ENCODE measurements at regions not wholly inside any gene's neighbourhood (a gene's known extent, or its start where the extent isn't known, plus 50 kb on each side); places are given as distances from the start of the nearest gene placed in this dataset.

DNA sequence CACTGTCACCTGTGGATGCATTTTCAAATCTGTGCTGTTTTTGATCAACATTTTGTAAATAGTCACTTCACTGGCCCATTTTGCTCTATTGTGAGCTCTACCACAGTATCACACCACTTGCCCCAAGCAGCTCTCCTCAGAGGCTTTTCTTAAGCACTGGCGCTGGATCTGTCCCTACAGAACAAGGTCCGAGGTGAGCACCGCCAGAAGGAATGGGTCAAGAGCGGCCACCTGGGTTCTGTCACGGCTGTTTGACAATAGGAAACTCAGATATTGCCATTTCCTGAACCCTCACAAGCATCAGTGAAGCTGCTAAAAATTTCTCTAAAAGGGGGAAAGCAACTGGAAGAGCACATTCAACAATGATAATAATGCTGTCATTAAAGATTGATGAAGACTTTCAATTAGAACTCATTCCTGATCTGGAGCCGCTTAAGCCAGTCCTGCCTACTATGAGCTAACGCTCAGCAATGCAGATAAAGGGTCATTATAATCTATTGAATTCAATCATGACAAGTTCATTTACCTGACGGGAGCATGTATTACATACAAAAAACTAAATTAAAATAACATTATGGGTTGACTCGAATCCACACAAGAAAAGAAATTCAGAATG is 514.0 kb downstream of the GALR1 start:
- no peak for DNase-seq

DNA sequence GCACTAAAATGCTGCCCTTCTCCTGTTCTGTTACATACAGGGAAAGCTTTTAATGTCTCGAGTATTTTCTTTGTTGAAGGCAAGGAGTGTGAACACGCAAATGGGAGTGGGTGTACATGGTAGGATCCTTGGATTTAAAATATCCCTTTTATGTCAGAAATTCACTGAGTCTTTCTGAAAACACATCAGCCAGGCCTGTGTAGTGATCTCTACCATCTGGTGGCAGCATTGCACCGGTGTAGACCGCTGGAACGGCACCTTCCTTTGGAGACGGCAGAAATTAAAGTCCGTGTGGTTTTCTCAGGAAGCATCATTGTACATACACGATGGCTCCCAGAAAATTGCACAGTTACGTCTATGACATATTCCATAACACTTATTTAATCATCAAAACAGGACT is 515.8 kb downstream of the GALR1 start:
- DNase-seq: no peak

DNA sequence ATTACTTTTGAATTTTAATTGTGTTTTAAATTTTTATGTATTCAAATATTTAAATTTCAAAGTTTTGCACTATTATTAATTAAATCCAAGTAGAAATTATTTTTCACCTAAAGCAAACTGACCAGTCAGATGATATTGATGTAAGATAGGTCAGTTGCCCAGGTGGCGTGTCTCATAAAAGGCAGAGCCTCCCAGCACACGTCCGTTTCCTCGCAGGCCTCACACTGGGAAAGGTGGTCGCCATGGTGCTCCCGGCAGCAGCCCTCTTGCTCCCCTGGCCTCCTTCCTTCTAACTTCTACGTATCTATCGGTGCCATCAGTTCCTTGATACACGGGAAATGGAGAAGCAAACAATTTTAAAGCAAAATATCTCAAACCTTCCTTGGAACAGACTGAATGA is 516.8 kb downstream of the GALR1 start:
- DNase-seq: no peak

DNA sequence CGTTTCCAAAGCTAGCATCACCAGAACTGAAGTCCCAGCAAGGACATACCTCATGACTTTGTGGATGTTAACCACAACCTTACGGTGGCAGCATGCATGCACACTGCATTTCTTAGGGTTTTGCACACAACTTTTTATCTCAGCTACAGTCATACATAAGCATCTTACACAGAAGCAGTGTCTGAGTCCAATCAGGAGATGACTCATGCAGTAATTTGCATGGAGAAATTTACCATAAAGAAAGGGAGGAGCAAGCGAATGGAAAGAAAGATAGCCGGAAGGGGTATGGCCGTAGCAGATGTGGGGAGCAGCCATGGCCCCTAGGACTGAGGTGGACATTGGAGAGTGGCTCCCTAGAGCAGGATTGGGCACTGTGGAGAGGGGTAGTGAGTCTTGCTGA is 522.5 kb downstream of the GALR1 start:
- DNase-seq: no peak

DNA sequence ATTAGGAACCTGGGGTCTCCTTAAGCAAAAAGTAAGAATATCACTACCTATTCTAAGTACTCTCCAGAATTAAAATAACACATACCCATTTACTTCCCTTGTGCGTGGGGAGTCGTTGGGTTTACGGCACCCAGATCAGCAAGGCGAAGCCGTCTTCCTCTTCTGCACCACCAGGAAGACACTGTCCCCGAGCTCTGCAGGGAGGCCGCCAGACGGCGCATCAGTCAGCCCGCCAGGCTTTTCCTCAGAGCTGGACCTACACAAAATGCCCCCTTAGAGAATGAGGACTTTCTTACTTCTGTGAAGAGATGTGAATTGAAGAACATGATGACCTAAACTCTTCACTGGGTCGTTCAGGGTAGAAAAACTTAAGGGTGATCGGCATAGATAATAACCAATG is 526.5 kb downstream of the GALR1 start:
- DNase-seq: no peak

DNA sequence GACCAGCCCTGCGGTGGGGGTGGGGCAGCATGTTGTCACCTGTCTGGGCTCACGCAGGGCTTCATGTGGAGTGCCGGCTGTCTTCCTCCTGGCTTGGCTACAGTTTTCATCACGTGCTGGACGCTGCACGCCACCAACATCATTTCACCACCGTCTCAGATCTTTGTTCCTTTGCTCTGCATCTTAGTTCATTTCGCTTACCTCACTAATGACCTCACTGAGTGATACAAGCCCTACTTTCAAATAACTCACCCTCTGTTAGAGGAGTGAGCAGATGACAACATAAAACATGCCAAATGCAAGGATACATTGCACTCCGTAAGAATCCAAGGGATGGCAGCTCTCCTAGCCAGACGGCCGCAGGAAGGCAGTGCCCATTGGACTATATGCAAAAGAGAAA is 527.5 kb downstream of the GALR1 start:
- DNase-seq: no peak

DNA sequence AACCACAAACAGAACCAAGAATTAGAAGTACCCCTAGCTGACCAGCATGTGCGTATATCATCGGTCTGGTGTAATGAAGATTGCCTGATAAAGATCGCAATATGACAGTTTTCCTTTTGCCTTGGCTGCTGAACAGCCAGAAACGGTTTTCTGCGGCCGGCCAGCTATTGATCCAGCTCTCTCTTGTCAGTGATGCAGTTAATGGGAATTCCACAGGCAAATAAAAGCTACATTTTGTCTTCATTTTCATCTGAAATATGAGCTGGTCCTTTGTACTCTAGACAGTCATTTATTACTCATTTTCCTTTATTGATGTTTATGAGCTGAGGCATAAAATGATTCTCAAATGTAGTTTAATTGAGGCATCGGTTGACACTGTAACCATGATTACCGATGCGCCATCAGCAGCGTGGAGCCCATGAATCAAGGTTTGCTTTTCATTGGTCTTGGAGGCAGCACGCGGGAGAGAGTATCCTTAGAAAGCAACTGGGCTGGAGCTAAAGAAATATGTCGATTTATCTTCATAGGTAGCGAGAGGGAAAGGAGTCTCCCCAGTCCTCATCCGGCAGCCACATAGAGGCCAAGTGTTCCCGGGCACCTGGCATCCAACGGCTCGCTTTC is 535.2 kb downstream of the GALR1 start:
- DNase-seq: no peak

DNA sequence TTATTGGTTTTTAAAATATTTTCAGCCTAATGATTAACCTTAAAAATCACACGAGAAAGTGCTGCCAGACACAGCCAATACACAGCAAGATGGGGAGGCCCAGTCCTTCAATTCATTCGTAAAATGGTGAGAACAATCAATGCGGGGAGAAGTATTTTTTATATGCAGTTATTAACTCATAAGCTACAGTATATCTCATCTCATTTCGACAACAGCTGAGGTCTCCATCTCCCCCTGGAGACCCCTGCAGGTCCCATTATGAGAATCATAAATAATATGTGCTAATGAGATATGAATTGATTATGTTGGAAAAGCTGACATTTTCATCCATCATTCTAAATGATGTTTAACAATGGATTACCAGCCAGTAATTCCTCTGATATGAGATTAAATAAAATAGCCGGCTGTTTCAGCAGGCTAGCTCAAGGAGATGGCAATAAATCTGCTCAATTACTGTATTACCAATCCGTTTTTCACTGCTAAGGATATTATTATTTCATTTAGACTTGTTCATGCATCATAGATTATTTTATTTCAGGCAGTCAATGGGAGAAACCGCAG is 535.8 kb downstream of the GALR1 start:
- no peak for DNase-seq

DNA sequence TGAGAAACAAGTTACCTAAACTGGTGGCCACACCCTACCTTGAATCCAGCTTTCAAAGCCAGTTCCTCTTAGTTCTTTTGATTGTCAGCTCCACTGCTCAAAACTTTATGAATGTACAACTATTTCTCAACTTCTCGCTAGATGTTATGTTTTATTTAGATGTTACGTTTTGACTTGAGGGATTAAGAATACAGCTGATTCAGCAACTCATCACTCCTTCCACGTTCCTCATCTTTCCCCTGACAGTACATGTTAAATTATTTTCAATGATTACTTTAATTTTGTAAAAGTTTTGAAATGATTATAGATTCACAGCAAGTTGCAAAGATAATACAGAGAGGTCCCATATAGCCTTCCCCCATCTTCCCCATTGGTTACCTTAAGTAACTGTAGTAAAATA is 553.4 kb downstream of the GALR1 start:
- no peak for DNase-seq

DNA sequence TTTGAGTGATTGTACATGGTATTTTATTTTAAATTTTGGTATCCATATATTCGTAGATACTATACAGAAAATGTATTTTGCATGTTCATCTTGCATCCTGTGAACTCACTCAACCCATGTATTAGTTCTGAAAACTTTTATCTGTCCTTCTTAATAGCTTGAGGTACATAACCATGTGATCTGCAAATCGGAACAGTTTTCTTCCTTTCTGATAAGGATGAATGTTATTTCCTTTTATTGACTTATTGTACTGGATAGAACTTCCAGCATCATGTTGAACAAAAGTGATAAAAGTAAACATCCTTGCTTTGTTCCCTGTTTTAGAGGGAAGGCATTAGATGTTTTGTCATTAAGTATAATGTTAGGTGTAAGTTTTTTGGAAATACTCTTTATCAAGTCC is 554.7 kb downstream of the GALR1 start:
- no peak for DNase-seq

DNA sequence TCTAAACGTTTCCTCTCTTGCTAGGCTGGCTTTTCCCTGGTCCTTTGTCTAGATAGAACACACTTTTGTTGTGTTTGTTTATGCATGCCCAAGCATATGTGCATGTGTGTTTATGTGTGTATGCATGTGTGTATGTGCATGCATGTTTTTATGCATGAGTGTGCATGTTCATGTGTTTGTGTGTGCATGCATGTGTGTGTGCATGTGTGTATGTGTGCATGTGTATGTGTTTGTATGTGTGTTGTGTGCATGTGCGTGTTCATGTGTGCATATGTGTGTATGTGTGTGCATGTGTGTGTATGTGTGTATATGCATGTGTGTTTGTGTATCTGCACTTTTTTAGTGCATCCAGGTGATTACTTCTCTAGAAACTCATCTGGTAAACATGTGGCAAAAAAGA is 558.0 kb downstream of the GALR1 start:
- DNase-seq: no peak

DNA sequence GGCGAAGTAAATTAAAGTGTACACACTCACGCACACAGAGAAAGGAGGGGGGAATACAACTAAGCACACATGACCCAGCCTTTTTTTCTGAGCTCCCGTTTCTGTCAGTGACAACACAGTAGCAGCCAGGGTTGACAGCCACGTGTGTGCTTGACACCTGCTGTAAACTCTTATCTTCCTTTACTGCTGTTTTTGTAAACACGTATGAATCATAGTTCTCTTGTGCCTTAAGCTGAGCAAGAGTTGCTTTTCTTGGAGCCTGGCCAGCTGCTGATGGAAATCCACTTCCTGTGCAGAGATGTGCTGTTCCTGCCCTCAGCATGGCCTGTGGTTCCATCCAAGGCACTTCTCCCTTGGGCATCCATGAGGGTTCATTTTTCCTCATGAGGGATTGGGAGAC is 561.9 kb downstream of the GALR1 start:
- DNase-seq: no peak

DNA sequence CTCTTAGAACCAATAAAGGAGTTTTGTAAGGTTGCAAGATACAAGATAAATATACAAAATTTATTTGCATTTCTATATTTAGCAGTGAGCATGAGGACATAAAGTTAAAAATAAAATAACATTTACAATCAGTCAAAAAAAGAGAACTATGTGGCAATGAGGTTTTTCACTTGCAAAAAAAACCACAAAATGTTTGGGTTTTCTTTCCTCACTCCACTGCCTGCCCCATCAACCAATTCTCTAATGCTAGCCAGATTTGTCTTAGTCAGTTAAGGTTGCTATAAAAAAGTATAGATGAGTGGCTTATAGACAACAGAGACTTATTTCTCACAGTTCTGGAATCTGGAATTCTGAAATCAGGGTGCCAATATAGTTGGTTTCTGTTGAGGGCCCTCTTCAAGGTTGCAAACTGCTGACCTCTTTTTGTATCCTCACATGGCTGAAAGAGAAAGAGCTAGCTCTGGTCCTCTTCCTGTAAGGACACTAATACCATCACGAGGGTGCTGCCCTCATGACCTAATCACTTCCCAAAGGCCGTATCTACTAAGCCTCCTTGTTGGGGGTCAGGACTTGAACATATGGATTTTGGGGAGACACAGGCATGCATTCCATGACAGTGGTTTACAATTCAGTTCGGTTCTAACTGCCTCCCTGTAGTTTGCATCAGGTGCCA is 566.2 kb downstream of the GALR1 start:
- DNase-seq: no peak

DNA sequence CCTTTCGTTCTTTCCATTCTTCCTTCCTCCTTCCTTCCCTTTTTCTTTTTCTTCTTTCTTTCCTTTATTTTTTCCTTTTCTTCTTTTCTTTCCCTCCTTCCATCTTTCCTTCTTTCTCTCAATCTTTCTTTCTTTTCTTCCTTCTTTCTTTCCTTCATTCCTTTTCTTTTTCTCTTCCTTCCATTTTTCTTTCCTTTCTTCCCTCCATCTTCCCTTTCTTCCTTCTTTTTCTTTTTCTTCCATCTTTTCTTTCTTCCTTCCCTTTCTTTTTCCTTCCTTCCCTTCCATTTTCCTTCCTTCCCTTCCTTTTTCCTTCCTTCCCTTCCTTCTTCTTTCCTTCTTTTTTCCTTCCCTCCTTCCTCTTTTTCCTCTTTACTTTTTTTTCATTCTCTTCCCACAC is 568.7 kb downstream of the GALR1 start:
- DNase-seq: no peak

DNA sequence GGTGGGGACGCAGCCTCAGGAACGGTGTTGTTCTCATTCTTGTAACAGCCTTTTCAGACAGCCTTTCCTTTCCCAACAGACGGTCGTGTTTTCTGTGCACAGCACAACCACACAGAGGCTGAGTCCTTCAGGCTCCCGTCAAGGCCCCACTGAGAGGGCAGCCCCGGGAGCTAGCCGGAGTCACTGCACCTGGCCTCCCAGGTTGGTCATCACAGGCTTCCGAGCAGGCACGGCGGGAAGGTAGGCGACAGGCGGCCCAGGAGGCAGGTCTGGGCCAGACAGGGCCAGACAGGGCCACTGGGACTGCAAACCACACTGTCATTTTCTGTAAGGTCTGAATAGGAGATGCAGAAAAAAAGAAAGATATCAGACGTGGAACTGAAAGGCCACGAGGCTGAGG is 570.8 kb downstream of the GALR1 start:
- DNase-seq: no peak

DNA sequence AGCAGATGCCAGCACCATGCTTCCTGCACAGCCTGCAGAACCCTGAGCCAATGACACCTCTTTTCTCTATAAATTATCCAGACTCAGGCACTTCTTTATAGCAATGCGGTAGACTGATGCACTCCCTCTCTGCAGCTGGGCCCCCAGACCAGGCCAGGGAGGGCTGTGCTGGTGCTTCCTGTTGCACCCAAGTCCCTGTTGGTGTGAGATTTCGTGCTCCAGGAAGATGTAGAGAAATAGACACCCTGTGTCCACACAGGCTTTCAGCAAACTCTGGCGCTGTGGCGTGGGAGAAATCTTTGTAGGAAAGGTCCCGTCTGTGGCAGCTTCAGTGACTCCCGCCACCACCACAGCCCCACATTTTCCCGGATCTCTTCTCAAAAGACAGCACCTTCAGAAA is 572.2 kb downstream of the GALR1 start:
- no peak for DNase-seq

DNA sequence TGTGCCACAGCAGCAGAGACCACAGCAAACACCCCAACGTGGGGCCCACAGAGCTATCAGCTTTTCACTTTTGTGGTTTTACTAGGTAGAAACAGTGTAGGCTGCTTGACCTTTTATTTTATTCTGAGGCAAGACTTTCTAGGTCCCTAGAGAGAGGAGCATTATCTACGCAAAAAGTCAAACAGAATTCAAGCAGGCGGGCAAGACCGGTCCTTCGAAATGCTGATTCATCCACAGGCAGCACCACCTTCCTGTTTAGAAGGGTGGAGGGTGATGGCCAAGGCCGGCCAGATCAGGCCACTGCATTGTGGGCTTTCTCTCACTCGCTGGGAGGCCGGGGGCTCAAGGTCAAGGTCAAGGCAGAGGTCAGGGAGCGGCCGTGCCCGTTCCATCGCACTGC is 573.0 kb downstream of the GALR1 start:
- no peak for DNase-seq

DNA sequence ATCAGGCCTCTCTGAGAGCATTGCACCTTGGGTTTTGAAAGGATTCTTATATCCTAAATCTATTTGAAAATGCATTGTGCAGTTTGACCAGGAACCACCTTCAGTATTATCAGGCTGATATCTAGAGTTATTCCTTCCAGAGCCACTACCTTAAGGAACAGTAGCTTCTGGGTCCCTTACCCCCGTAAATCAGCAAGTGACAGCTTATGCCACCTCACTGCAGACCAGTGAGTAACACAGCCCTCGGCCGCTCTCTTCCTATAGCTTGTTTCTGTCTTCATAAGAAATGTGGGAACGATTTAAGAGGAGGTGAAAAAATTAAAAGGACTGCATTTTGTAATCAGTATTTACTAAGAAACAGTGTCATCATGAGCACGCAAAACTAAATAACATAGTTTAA is 584.2 kb downstream of the GALR1 start:
- no peak for DNase-seq

DNA sequence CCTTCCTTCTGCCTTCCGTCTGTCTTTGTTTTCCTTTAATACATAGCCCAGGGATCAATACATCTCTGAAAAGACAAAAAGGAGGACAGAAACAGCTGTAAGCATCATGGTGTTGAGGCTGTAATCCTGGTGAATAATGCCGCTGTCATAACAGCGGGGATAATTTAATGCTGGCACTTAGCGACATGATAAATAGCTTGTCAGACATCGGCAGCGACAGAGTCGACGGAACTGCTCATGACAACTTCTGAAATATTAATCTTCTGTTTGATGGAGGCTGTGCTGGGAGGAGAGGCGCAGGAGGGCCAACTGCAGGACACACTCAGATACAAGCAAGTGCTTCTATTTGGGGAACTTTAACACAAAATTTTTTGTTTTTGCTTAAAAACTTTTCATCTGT is 602.2 kb downstream of the GALR1 start:
- DNase-seq: no peak

DNA sequence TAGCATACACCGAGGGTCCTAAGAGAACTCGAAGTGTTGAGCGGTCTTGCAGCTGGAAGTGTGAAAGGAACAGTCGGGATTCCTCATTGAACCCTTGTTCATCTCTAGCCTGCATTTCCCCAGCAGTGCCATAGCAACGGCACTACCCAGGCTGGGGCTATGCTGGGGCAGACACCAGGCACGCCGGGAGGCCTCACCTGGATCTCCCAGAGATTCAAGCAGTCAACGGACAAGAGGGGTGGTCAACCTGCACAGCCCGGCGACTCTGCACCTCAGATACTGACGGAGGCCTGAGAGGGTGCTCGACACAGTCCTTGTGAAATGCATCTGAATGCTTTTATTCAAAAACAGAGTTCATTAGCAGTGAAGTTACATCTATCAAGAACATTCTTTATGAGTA is 604.2 kb downstream of the GALR1 start:
- no peak for DNase-seq

DNA sequence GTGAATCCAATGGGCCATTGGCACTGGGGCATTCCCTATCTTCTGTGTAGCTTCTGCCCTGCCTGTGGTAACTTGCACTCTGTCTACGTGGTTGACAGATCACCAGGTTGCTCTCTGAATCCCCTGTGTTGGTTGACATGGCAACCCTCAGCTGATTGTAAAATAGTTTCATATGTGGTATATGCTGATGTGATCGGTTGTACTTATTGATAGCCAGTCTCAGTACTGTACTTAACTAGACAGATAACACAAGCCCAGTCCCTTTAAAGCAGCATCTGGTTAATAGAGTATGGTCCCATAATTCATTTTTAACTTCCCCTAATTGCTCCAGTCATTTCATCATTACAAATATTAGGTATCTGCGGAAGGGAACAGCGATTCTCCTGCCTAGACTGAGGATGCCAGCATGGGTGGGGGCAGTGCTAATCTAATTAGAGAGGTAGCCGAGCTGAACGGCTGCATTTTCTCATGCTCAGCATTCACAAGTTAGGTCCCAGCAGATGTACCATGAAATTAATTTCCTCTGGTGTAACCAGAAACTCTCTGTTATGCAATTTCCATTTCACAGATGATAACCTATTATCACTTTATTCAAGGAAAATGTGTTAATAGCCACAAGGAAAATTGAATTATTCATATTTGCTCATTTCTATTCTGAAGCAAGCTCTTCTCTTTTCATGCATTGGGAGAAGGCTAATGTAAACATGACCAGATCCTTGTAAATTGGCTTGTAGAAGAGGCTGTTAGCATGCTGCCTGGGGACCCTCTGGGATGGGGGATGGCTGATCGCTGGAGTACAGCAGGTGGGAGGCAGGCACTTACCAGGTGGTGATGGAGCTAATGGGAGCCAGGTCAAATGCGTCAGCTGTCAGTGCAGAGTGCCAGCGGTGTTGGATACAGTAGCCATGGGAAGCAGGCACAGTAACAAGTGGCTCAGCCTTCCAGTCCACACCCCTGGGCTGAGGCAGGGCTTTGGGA is 608.3 kb downstream of the GALR1 start:
- DNase-seq: no peak

DNA sequence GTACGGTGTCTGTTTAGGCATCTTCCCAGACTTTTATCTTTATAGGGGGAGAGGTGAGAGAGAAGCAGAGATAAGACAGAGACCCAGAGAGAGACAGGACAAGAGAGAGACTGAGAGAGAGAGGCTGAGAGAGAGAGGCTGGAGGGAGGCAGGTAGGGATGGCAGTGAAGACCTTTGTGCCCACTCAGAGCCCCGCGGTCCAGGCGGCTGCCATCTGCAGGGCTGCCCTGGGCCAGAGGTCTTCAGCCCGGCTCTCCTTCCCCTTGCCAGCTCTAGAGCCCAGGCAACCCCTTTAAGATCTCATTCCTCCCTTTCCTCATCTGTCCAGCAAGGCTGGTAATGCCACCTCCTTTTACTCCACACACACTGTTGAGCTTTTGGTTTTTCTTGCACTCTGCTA is 610.0 kb downstream of the GALR1 start:
- no peak for DNase-seq

DNA sequence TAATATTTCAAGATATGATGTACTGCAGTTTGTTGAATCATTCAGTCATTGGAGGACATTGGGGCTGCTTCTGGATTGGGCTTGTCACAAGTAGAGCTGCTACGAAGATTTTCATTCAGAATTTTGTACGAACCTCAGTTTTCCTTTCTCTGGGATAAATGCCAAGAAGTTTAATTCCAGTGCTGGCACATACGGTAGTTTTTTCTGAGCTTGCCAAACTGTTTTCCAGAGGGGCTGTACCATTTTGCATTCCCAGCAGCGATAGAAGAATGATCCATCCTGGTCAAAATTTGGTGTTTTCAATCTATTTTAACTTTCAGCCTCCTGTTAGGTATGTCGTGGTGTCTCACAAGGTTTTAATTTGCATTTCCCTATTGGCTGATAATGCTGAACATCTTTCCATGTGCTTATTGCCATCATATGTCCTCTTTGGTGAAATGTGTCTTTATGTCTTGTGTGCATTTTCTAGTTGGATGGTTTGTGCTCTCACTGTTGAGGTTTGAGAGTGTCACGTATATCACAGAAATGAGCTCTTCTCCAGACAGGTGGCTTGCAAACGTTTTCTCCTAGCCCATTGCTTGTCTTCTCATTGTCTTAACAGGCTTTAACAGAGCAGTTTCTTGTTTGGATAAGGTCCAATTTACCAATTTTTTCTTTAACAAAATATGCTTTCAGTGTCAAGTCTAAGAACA is 612.6 kb downstream of the GALR1 start:
- no peak for DNase-seq
